Vagina (tissue), 2 donors: ENCODE measurements at regions not wholly inside any gene's neighbourhood (a gene's known extent, or its start where the extent isn't known, plus 50 kb on each side); places are given as distances from the start of the nearest gene placed in this dataset.

ENCODE experiments used
- POLR2A ChIP-seq, 2 donors: fragments of 450-650 bp; IDR thresholded peaks; one replicate each; pipeline ENCODE4 v1.6.1; 2017; ENCODE audit warnings: antibody characterized with exemption in 2 of 2, mild to moderate bottlenecking in 2 of 2, moderate library complexity in 2 of 2
- POLR2AphosphoS5 ChIP-seq, 2 donors: sonication (generic); formaldehyde crosslinking; IDR thresholded peaks; one replicate each; pipeline ENCODE4 v1.9.0; 2017; ENCODE audit warnings: antibody characterized with exemption in 2 of 2, mild to moderate bottlenecking in 2 of 2, low read depth in 1 of 2; ENCODE audit not compliant: insufficient read depth in 1 of 2
- TF ChIP-seq, protein P1 (sequence below), 3 experiments: fragments of 450-650 bp in 2 of 3; fragments of 200-600 bp in 1 of 3; sonication (generic) in 1 of 3; IDR thresholded peaks; one replicate each; pipeline ENCODE4 v1.5.1; 2017 to 2019; ENCODE audit warnings: antibody characterized with exemption in 3 of 3, mild to moderate bottlenecking in 2 of 3, moderate library complexity in 2 of 3

DNA sequence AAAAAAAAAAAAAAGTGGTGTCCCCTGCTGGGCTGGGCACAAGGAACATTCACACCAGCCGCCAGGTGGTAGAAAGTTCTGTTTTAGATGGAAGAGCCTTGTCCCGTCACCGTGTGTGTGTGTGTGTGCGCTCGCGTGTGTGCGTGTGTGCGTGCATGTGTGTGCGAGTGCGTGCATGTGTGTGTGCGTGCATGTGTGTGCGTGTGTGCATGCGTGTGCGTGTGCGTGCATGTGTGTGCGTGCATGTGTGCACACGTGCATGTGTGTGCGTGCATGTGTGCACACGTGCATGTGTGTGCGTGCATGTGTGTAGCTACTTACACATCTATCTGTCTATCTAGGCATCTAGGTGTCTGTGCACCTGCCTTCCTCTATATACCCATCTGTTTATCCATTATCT, 491.7 kb downstream of the NPHP4 start:
- TF ChIP-seq, protein P1, sequence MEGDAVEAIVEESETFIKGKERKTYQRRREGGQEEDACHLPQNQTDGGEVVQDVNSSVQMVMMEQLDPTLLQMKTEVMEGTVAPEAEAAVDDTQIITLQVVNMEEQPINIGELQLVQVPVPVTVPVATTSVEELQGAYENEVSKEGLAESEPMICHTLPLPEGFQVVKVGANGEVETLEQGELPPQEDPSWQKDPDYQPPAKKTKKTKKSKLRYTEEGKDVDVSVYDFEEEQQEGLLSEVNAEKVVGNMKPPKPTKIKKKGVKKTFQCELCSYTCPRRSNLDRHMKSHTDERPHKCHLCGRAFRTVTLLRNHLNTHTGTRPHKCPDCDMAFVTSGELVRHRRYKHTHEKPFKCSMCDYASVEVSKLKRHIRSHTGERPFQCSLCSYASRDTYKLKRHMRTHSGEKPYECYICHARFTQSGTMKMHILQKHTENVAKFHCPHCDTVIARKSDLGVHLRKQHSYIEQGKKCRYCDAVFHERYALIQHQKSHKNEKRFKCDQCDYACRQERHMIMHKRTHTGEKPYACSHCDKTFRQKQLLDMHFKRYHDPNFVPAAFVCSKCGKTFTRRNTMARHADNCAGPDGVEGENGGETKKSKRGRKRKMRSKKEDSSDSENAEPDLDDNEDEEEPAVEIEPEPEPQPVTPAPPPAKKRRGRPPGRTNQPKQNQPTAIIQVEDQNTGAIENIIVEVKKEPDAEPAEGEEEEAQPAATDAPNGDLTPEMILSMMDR (IDR thresholded peaks at IDR 0.05), result no peak
- no peak for TF ChIP-seq POLR2A (IDR thresholded peaks at IDR 0.05)
- TF ChIP-seq POLR2AphosphoS5 (IDR thresholded peaks at IDR 0.05; ENCODE audit: insufficient read depth in 1 of 2, low read depth in 1 of 2), result no peak
